ENCODE measurements at regions not wholly inside any gene's neighbourhood (a gene's known extent, or its start where the extent isn't known, plus 50 kb on each side); places are given as distances from the start of the nearest gene placed in this dataset.

DNA sequence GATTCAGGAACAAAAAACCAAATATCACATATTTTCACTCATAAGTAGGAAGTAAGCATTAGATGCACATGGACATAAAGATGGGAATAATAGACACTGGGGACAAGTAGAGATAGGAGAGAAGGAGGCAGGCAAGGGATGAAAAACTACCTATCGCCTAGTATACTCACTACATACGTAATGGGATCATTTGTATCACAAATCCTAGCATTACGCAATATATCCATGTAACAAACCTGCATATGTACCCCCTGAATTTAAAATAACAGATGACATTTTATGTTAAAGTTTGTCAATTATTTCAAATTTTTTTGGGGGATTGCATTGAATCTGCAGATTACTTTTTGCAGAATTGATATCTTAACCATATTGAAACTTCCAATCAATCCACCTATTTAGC lies 660.5 kb upstream of the MAN1A1 start:
- H3K4me3 ChIP-seq, result no peak overlapping the region
- TF ChIP-seq, protein P1, sequence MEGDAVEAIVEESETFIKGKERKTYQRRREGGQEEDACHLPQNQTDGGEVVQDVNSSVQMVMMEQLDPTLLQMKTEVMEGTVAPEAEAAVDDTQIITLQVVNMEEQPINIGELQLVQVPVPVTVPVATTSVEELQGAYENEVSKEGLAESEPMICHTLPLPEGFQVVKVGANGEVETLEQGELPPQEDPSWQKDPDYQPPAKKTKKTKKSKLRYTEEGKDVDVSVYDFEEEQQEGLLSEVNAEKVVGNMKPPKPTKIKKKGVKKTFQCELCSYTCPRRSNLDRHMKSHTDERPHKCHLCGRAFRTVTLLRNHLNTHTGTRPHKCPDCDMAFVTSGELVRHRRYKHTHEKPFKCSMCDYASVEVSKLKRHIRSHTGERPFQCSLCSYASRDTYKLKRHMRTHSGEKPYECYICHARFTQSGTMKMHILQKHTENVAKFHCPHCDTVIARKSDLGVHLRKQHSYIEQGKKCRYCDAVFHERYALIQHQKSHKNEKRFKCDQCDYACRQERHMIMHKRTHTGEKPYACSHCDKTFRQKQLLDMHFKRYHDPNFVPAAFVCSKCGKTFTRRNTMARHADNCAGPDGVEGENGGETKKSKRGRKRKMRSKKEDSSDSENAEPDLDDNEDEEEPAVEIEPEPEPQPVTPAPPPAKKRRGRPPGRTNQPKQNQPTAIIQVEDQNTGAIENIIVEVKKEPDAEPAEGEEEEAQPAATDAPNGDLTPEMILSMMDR (IDR thresholded peaks at IDR 0.05), result no peak
- intact Hi-C loops (cut with DNase I), result no loop called here

DNA sequence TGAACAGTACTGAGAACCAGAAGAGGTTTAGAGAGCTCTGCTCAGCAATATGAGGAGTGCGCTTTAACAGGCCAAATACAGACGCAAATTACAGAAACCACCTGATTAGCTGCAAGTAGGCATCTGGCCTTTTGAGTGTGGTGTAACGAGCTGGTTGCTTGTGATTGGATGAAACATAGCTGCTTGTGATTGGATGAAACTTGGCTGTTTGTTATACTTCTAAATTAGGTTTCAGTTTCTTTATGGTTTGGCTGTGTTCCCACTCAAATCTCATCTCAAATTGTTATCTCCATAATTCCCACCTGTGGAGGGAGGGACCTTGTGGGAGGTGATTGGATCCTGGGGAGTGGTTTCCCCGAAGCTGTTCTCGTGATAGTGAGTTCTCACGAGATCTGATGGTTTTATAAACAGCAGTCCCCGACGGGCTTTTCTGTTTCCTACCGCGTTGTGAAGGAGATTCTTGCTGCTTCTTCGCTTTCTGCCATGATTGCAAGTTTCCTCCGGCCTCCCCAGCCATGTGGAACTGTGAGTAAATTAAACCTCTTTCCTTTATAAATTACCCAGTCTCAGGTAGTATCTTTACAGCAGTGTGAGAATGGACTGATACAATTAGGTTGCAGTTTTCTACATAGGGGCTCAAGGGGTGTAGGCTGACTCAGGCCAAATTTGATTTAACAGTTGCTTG lies 655.9 kb upstream of the MAN1A1 start:
- intact Hi-C loops (cut with DNase I), result no loop called here
- Histone ChIP-seq H3K9me3 (no peaks in the 10 kb centered on the region), H3K4me1 (no peaks in the 10 kb centered on the region), H3K27me3 (no peaks in the 10 kb centered on the region), H3K27ac (no peak overlapping the region), H3K4me3 (no peak overlapping the region), H3K36me3 (no peaks in the 10 kb centered on the region)
- TF ChIP-seq, protein P1 (IDR thresholded peaks at IDR 0.05), result no peak
- DNase-seq, result no peak
- no peak for ATAC-seq

More for the DNA sequence above, 660.5 kb upstream of the MAN1A1 start:
- no peak overlapping the region for H3K27ac ChIP-seq
- no peaks in the 10 kb centered on the region for H3K9me3 ChIP-seq
- no peaks in the 10 kb centered on the region for H3K27me3 ChIP-seq
- no peak for ATAC-seq
- no peak for DNase-seq
- H3K4me1 ChIP-seq, result no peaks in the 10 kb centered on the region
- H3K36me3 ChIP-seq, result no peaks in the 10 kb centered on the region

DNA sequence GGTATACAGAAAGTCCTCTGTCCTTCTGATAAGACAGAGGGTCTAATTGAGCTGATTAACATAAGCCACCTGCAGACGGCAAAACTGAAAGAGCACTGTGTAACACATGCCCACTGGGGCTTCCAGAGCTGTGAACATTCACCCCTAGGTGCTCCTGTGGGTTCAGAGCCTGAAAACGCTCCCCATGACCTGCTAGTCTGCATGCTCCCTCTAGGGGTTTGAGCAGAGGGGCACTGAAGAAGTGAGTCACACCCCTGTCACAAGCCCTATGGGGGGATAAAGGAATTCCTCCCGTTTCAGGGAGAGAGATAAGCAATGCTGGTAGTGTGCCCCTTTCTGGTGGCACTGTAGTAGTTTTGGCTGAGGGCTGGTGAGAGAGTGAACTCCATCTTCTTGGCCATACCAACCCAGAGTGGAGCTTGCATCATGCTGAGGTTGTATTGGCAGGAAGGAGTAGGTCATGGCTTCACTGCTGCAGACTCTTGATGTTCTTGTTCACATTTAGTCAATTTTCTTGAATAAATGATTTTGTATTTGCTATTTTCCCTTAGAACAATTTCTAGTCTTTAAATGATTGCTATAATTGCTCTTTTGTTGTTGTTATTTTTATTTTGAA lies 637.5 kb upstream of the MAN1A1 start:
- intact Hi-C loops (cut with DNase I), result no loop called here
- TF ChIP-seq, protein P1 (IDR thresholded peaks at IDR 0.05), result no peak
- no peak for ATAC-seq
- Histone ChIP-seq H3K9me3 (no peaks in the 10 kb centered on the region), H3K27ac (no peak overlapping the region), H3K4me1 (no peaks in the 10 kb centered on the region), H3K4me3 (no peak overlapping the region), H3K36me3 (no peaks in the 10 kb centered on the region), H3K27me3 (no peaks in the 10 kb centered on the region)
- DNase-seq, result no peak

DNA sequence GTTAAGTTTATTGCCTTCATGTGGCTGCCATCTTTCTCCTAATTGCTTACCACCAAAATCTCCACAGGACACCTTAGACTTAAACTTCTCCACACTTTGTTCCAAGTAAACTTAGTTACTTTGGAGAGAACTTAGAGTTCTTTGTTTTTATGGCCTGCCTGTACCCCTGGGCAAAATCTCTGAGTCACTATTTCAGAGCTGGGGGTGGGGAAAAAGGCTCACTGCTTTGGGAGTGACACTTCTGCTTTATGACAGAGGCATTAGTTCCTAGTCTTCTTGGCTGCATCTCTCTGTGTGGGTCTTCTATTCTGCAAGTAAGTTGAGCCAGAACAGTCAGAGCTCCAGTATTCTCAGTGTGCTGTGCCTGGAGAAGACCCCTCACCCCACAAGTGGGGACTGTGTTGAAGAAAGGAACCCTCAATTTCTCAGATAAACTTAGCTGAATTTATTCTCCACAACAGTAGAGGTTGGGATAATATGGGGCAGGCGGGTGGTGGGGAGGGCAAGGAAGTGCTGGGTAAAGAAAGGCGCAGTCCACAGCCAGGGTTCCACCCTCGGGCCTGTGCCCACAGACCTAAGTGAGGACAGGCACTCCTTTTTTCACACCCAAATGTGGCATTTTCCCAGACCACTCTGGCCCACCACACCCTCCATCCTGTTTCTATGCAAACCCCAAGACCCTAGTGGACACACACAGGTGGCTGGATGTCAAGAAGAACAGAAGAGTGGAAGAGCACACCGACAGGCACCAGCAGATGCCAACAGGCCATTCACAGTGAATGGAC lies 636.6 kb upstream of the MAN1A1 start:
- no peak overlapping the region for H3K4me3 ChIP-seq
- no peaks in the 10 kb centered on the region for H3K27me3 ChIP-seq
- DNase-seq, result no peak
- H3K36me3 ChIP-seq, result no peaks in the 10 kb centered on the region
- intact Hi-C loops (cut with DNase I), result no loop called here
- no peak overlapping the region for H3K27ac ChIP-seq
- H3K4me1 ChIP-seq, result no peaks in the 10 kb centered on the region
- no peaks in the 10 kb centered on the region for H3K9me3 ChIP-seq
- no peak for ATAC-seq
- TF ChIP-seq, protein P1 (IDR thresholded peaks at IDR 0.05), result no peak

DNA sequence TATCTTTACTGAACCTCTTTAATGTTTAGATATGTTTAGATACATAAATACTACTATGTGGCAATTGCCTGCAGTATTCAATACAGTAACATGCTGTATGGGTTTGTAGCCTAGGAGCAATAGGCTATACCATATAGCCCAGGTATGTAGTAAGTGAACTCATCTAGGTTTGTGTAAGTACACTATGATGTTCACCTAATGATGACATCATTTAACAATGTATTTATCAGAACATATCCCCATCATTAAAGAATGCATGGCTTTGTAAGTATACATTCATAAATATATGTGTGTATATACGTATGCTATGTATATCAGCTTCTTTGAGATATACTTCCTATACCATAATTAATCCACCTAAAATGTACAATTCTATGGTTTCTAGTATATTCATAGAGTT lies 631.2 kb upstream of the MAN1A1 start:
- Histone ChIP-seq H3K27ac (no peak overlapping the region), H3K9me3 (no peaks in the 10 kb centered on the region), H3K4me1 (no peaks in the 10 kb centered on the region), H3K27me3 (no peaks in the 10 kb centered on the region), H3K4me3 (no peak overlapping the region), H3K36me3 (no peaks in the 10 kb centered on the region)
- intact Hi-C loops (cut with DNase I), result no loop called here
- DNase-seq, result no peak
- TF ChIP-seq, protein P1 (IDR thresholded peaks at IDR 0.05), result no peak
- ATAC-seq, result no peak

All from upper lobe of right lung (tissue), 1 donor.